GM23248 (cell line): ENCODE measurements at regions not wholly inside any gene's neighbourhood (a gene's known extent, or its start where the extent isn't known, plus 50 kb on each side); places are given as distances from the start of the nearest gene placed in this dataset.
A peak's percentile ranks its signal among the peaks of the same experiment; 100 is the strongest.

ENCODE experiments used
- DNase-seq: peaks from one replicate; pipeline ENCODE4 v3.0.0-alpha.2; 2015
- H2AFZ ChIP-seq: fragments of 200-600 bp; sonication (generic); 2 replicates; pipeline ENCODE4 v1.6.1; 2016; ENCODE audit warnings: antibody characterized with exemption
- H3F3A ChIP-seq: fragments of 200-600 bp; sonication (generic); 2 replicates; pipeline ENCODE4 v1.6.1; 2016; ENCODE audit warnings: mild to moderate bottlenecking, antibody characterized with exemption, mixed run types; ENCODE audit not compliant: insufficient read depth
- H3K27ac ChIP-seq: fragments of 200-600 bp; sonication (generic); 2 replicates; pipeline ENCODE4 v1.5.1; 2016; ENCODE audit warnings: mild to moderate bottlenecking
- H3K27me3 ChIP-seq: fragments of 200-600 bp; sonication (generic); replicated peaks from 2 replicates; pipeline ENCODE4 v1.6.1; 2016; ENCODE audit warnings: mild to moderate bottlenecking; ENCODE audit not compliant: insufficient read depth
- H3K36me3 ChIP-seq: fragments of 200-600 bp; sonication (generic); 2 replicates; pipeline ENCODE4 v1.6.1; 2016; ENCODE audit warnings: low read depth, mild to moderate bottlenecking
- H3K4me1 ChIP-seq: fragments of 200-600 bp; sonication (generic); 2 replicates; pipeline ENCODE4 v1.6.1; 2016; ENCODE audit warnings: mild to moderate bottlenecking; ENCODE audit not compliant: insufficient read depth
- H3K4me2 ChIP-seq: fragments of 200-600 bp; sonication (generic); one replicate; pipeline ENCODE4 v1.6.1; 2016; ENCODE audit warnings: mild to moderate bottlenecking; ENCODE audit not compliant: unreplicated experiment
- H3K4me3 ChIP-seq: fragments of 200-600 bp; sonication (generic); 2 replicates; pipeline ENCODE4 v1.5.1; 2016; ENCODE audit warnings: mild to moderate bottlenecking
- H3K79me2 ChIP-seq: fragments of 200-600 bp; sonication (generic); 2 replicates; pipeline ENCODE4 v1.6.1; 2016; ENCODE audit warnings: mild to moderate bottlenecking; ENCODE audit not compliant: insufficient read depth
- H3K9ac ChIP-seq: fragments of 200-600 bp; sonication (generic); 2 replicates; pipeline ENCODE4 v1.6.1; 2016; ENCODE audit warnings: mild to moderate bottlenecking
- H3K9me2 ChIP-seq: fragments of 200-600 bp; sonication (generic); 2 replicates; pipeline ENCODE4 v1.6.1; 2016; ENCODE audit warnings: mixed run types, mild to moderate bottlenecking, moderate library complexity; ENCODE audit not compliant: insufficient read depth
- H3K9me3 ChIP-seq: fragments of 200-600 bp; sonication (generic); one replicate; pipeline ENCODE4 v1.6.1; 2017; ENCODE audit warnings: low read depth
- H4K20me1 ChIP-seq: fragments of 200-600 bp; sonication (generic); 2 replicates; pipeline ENCODE4 v1.6.0; 2016; ENCODE audit not compliant: insufficient read depth
- EZH2 ChIP-seq: fragments of 200-600 bp; sonication (generic); IDR thresholded peaks from 2 replicates; pipeline ENCODE4 v1.6.1; 2018; ENCODE audit warnings: antibody characterized with exemption, mild to moderate bottlenecking; ENCODE audit not compliant: insufficient read depth, poor library complexity, severe bottlenecking
- EZH2phosphoT487 ChIP-seq: fragments of 200-600 bp; sonication (generic); IDR thresholded peaks from 2 replicates; pipeline ENCODE4 v1.6.1; 2018; ENCODE audit warnings: antibody characterized with exemption, moderate library complexity, mild to moderate bottlenecking, low read depth; ENCODE audit not compliant: insufficient read depth
- WGBS, 2 experiments: methylation state at CpG; one replicate each; pipeline ENCODE4 v1.1.6; 2015 to 2017; ENCODE audit warnings: low lambda C conversion rate in 2 of 2, low coverage in 1 of 2; ENCODE audit errors: missing lambda C conversion rate in 2 of 2; 5-methylcytosine and 5-hydroxymethylcytosine counted together
- in situ Hi-C: fragments of 300-500 bp; cut with MboI; formaldehyde crosslinking; loops from 2 replicates; pipeline ENCODE4 v1.15.0; 2020

DNA sequence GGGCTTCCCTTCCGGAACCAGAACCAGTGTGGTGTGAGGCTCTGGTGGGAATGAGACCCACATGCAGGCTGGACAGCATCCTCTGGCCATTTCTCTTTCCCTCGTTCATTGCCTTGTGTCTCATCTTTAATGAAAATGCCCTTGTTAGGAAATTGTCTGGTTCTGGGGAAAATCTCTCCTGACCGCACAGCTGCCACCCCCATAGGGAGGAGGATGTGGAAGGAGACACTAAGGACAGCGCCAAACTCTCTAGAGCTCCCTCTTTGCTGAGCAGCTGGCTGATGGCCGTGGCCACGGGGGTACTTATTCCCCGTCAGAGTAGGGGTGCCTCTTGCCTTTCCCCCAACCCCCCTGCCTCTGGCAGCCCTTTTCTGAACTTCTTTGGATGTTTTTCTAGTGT, 297.6 kb upstream of the C2CD4B start:
- H2AFZ ChIP-seq: peak overlapping the region; percentile 32
- peak; percentile 80 for DNase-seq

DNA sequence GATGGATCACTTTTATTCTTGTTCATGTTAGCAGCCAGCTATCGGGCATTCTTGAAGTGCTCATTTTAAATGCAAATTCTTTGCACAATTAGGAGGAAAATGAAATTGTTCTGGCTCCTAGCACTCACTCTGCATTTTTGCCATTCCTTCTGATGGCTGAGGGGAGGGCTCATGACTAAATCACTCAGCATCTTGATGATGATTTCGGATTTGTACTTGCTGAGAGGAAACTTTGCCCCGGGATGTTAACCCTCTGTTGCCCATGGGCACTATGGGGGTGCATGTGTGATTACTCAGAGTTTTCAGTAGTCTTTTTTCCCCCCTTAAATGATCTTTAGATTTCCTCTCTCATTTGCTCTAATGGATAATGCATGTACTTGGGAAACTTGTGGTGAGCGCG, 299.6 kb upstream of the C2CD4B start:
- no peaks in the 10 kb centered on the region for H3K27me3 ChIP-seq
- peaks cover 72% of the 10 kb centered on the region for H3K79me2 ChIP-seq
- in situ Hi-C loops: no loop called here
- no peaks in the 10 kb centered on the region for H4K20me1 ChIP-seq
- H2AFZ ChIP-seq: no peak overlapping the region
- WGBS, 2 experiments: 25 to 29% methylated on average over 5 of the region's 5 CpGs
- DNase-seq: peak; percentile 79
- H3K9ac ChIP-seq: peak overlapping the region; percentile 14; the same call in 1 of the 2 replicates
- H3K9me2 ChIP-seq: no peaks in the 10 kb centered on the region
- H3K9me3 ChIP-seq: no peaks in the 10 kb centered on the region
- peak overlapping the region; percentile 49 for H3K4me3 ChIP-seq
- peak overlapping the region; percentile 8 for H3K27ac ChIP-seq
- TF ChIP-seq EZH2: no peak
- TF ChIP-seq EZH2phosphoT487: no peak
- peaks cover 42% of the 10 kb centered on the region for H3K4me1 ChIP-seq
- peak overlapping the region; percentile 66 for H3K4me2 ChIP-seq
- H3F3A ChIP-seq: peaks cover 24% of the 10 kb centered on the region
- H3K36me3 ChIP-seq: no peaks in the 10 kb centered on the region

More for the DNA sequence above, 297.6 kb upstream of the C2CD4B start:
- no peaks in the 10 kb centered on the region for H3K27me3 ChIP-seq
- peak overlapping the region; percentile 32 for H3K4me3 ChIP-seq
- no peaks in the 10 kb centered on the region for H3K36me3 ChIP-seq
- H3F3A ChIP-seq: peaks cover 14% of the 10 kb centered on the region
- no peaks in the 10 kb centered on the region for H4K20me1 ChIP-seq
- peak overlapping the region; percentile 26 for H3K27ac ChIP-seq
- peaks cover 76% of the 10 kb centered on the region for H3K79me2 ChIP-seq
- peaks cover 31% of the 10 kb centered on the region for H3K4me1 ChIP-seq
- peak overlapping the region; percentile 67 for H3K4me2 ChIP-seq
- no peaks in the 10 kb centered on the region for H3K9me3 ChIP-seq
- H3K9ac ChIP-seq: peak overlapping the region; percentile 17; the same call in 1 of the 2 replicates
- no peak for TF ChIP-seq EZH2phosphoT487
- TF ChIP-seq EZH2: no peak
- 3% methylated on average over 7 of the region's 7 CpGs for WGBS, 2 experiments
- in situ Hi-C loops: no loop called here
- H3K9me2 ChIP-seq: no peaks in the 10 kb centered on the region

DNA sequence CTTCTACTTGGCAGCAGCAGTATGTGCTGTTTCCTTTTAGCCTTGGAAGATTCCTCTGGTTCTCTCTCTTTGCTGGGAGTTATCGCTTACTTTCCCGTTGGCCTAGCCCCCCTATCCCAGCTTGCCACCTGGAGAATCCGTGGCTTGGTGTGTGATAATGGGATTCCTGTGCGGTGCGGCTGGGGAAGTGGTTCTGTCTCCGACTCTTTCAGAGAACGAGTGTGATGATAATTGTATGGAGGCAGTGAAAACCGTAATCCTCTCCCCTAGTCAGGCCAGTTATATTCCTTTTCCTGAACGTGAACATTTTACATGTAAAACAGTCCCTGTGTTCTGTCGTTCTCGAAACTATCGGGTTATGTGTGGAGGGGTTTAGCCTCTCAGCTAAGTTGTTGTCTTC, 300.1 kb upstream of the C2CD4B start:
- peaks cover 29% of the 10 kb centered on the region for H3F3A ChIP-seq
- WGBS, 2 experiments: 55 to 60% methylated on average over 12 of the region's 12 CpGs
- H3K9ac ChIP-seq: peak overlapping the region; percentile 14; the same call in 1 of the 2 replicates
- no peaks in the 10 kb centered on the region for H3K27me3 ChIP-seq
- H3K4me3 ChIP-seq: peak overlapping the region; percentile 49
- H2AFZ ChIP-seq: no peak overlapping the region
- in situ Hi-C loops: no loop called here
- H3K36me3 ChIP-seq: no peaks in the 10 kb centered on the region
- no peaks in the 10 kb centered on the region for H4K20me1 ChIP-seq
- H3K27ac ChIP-seq: peak overlapping the region; percentile 8; the same call in 1 of the 2 replicates
- H3K79me2 ChIP-seq: peaks cover 70% of the 10 kb centered on the region
- DNase-seq: no peak
- H3K9me2 ChIP-seq: no peaks in the 10 kb centered on the region
- H3K4me1 ChIP-seq: peaks cover 46% of the 10 kb centered on the region
- H3K9me3 ChIP-seq: no peaks in the 10 kb centered on the region
- H3K4me2 ChIP-seq: peak overlapping the region; percentile 66
- TF ChIP-seq EZH2 (no peak), EZH2phosphoT487 (no peak)

DNA sequence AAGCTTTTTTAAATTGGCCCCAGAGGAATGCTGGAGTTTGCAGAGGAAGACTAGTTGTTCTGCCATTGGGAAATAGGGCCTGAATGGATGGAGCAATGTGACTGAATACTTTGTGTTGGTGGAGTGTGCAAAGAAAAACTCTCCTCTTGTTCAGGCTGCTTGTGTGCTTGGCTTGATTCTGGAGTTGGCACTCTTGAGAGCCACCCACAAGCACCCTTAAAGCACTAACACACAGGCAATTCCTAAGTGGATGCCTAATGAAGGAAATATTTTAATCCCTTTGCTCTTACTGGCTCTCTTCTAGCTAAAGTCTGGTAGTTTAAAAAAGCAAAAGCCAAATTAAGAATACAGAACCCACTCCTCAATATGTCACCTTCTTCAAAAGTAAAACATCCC, 304.4 kb upstream of the C2CD4B start:
- Histone ChIP-seq H3K9me3 (no peaks in the 10 kb centered on the region), H3K9ac (peak overlapping the region; percentile 67), H3K79me2 (peaks cover 74% of the 10 kb centered on the region), H3F3A (peaks cover 40% of the 10 kb centered on the region), H3K4me3 (peak overlapping the region; percentile 25; the same call in 1 of the 2 replicates), H3K36me3 (no peaks in the 10 kb centered on the region), H3K27ac (peak overlapping the region; percentile 85), H2AFZ (peak overlapping the region; percentile 6), H3K4me1 (peaks cover 59% of the 10 kb centered on the region), H3K27me3 (no peaks in the 10 kb centered on the region), H3K4me2 (peak overlapping the region; percentile 58), H4K20me1 (no peaks in the 10 kb centered on the region), H3K9me2 (no peaks in the 10 kb centered on the region)
- peak; percentile 76 for DNase-seq
- in situ Hi-C loops: no loop called here
- no peak for TF ChIP-seq EZH2phosphoT487
- no peak for TF ChIP-seq EZH2
